ENCODE measurements at regions not wholly inside any gene's neighbourhood (a gene's known extent, or its start where the extent isn't known, plus 50 kb on each side); places are given as distances from the start of the nearest gene placed in this dataset.

- H3K4me3 Mint-ChIP-seq (ENCODE audit: unreplicated experiment): no peak overlapping the region
- H3K4me1 ChIP-seq: no peaks in the 10 kb centered on the region
- TF ChIP-seq, protein P1, sequence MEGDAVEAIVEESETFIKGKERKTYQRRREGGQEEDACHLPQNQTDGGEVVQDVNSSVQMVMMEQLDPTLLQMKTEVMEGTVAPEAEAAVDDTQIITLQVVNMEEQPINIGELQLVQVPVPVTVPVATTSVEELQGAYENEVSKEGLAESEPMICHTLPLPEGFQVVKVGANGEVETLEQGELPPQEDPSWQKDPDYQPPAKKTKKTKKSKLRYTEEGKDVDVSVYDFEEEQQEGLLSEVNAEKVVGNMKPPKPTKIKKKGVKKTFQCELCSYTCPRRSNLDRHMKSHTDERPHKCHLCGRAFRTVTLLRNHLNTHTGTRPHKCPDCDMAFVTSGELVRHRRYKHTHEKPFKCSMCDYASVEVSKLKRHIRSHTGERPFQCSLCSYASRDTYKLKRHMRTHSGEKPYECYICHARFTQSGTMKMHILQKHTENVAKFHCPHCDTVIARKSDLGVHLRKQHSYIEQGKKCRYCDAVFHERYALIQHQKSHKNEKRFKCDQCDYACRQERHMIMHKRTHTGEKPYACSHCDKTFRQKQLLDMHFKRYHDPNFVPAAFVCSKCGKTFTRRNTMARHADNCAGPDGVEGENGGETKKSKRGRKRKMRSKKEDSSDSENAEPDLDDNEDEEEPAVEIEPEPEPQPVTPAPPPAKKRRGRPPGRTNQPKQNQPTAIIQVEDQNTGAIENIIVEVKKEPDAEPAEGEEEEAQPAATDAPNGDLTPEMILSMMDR (IDR thresholded peaks at IDR 0.05; ENCODE audit: insufficient read depth in 1 of 2, low read depth in 1 of 2, low read length in 1 of 2, severe bottlenecking in 1 of 2, unreplicated experiment in 1 of 2): no peak
- H3K27ac Mint-ChIP-seq (ENCODE audit: unreplicated experiment): no peak overlapping the region
- H3K36me3 ChIP-seq (ENCODE audit: control insufficient read depth, insufficient read depth, low read length): no peaks in the 10 kb centered on the region
- ChIA-PET CTCF (no interaction called here), POLR2A (no interaction called here)
- no TSS peak for BruUV-seq (replicated peaks)
- H3K27me3 Mint-ChIP-seq (ENCODE audit: insufficient read depth, unreplicated experiment): no peaks in the 10 kb centered on the region
- DNase-seq: no peak
- H3K9me3 Mint-ChIP-seq (ENCODE audit: unreplicated experiment): peaks cover 10% of the 10 kb centered on the region
- no peaks in the 10 kb centered on the region for H3K9me3 ChIP-seq
- H3K4me3 ChIP-seq (ENCODE audit: low read depth, low read length): no peak overlapping the region
- no peaks in the 10 kb centered on the region for H3K36me3 Mint-ChIP-seq (ENCODE audit: insufficient read depth, unreplicated experiment)
- intact Hi-C loops (cut with micrococcal nuclease; ENCODE audit: unreplicated experiment): no loop called here
- no peaks in the 10 kb centered on the region for H3K4me1 Mint-ChIP-seq (ENCODE audit: low read depth, unreplicated experiment)
- H3K27me3 ChIP-seq (replicated peaks; ENCODE audit: control insufficient read depth, insufficient read depth, low read length): no peaks in the 10 kb centered on the region
These were observed 256.3 kb downstream of the CDH10 start for GRCh38 chr5:24388448-24388847.

DNA sequence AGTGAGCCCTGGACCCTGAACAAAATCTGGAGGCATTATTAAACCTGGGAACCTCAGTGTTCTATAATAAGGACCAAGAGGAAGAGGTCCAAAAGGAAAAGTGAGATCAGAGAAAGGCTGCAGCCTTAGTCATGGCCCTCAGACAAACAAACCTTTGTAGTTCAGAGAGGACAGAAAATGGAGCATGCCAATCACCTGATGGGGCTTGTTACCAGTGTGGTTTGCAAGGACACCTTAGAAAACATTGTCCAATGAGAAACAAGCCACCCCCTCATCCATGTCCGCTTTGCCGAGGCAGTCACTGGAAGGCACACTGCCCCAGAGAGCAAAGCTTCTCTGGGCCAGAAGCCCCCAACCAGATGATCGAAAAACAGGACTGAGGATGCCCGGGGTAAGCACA, 254.8 kb downstream of the CDH10 start:
- intact Hi-C loops (cut with micrococcal nuclease; ENCODE audit: unreplicated experiment): no loop called here
- H3K36me3 ChIP-seq (ENCODE audit: control insufficient read depth, insufficient read depth, low read length): no peaks in the 10 kb centered on the region
- no peaks in the 10 kb centered on the region for H3K4me1 Mint-ChIP-seq (ENCODE audit: low read depth, unreplicated experiment)
- H3K36me3 Mint-ChIP-seq (ENCODE audit: insufficient read depth, unreplicated experiment): no peaks in the 10 kb centered on the region
- no peaks in the 10 kb centered on the region for H3K9me3 ChIP-seq
- ChIA-PET POLR2A (no interaction called here), CTCF (no interaction called here)
- no peaks in the 10 kb centered on the region for H3K4me1 ChIP-seq
- peaks cover 10% of the 10 kb centered on the region for H3K9me3 Mint-ChIP-seq (ENCODE audit: unreplicated experiment)
- H3K27ac Mint-ChIP-seq (ENCODE audit: unreplicated experiment): no peak overlapping the region
- no TSS peak for BruUV-seq (replicated peaks)
- no peak overlapping the region for H3K4me3 Mint-ChIP-seq (ENCODE audit: unreplicated experiment)
- H3K4me3 ChIP-seq (ENCODE audit: low read depth, low read length): no peak overlapping the region
- no peak for DNase-seq
- no peaks in the 10 kb centered on the region for H3K27me3 Mint-ChIP-seq (ENCODE audit: insufficient read depth, unreplicated experiment)
- TF ChIP-seq, protein P1 (IDR thresholded peaks at IDR 0.05; ENCODE audit: insufficient read depth in 1 of 2, low read depth in 1 of 2, low read length in 1 of 2, severe bottlenecking in 1 of 2, unreplicated experiment in 1 of 2): no peak
- H3K27me3 ChIP-seq (replicated peaks; ENCODE audit: control insufficient read depth, insufficient read depth, low read length): no peaks in the 10 kb centered on the region

DNA sequence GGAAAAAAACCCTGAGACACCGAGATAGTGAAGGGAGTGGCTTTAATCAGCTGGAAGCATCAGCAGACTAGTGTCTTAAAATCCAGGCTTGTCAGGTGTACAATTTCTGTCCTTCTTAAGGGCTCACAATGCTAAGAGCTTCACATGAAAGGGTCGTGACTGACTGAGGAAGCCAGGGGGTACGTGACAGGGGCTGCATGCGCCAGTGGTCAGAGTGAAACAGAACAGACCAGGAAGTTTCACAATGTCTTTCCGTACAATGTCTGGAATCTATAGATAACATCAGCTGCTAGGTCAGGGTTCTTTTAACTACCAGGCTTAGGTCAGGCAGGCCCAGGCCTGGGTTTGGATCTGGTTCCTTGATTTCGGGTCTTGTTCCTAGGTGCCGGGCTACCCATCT, 253.0 kb downstream of the CDH10 start:
- H3K9me3 Mint-ChIP-seq (ENCODE audit: unreplicated experiment): peaks cover 13% of the 10 kb centered on the region
- no peak for DNase-seq
- Histone ChIP-seq H3K27me3 (replicated peaks; ENCODE audit: control insufficient read depth, insufficient read depth, low read length) (no peaks in the 10 kb centered on the region), H3K4me1 (no peaks in the 10 kb centered on the region), H3K36me3 (ENCODE audit: control insufficient read depth, insufficient read depth, low read length) (no peaks in the 10 kb centered on the region), H3K9me3 (no peaks in the 10 kb centered on the region), H3K4me3 (ENCODE audit: low read depth, low read length) (no peak overlapping the region)
- TF ChIP-seq, protein P1 (IDR thresholded peaks at IDR 0.05; ENCODE audit: insufficient read depth in 1 of 2, low read depth in 1 of 2, low read length in 1 of 2, severe bottlenecking in 1 of 2, unreplicated experiment in 1 of 2): no peak
- no peaks in the 10 kb centered on the region for H3K4me1 Mint-ChIP-seq (ENCODE audit: low read depth, unreplicated experiment)
- POLR2A ChIA-PET: no interaction called here
- BruUV-seq (replicated peaks): no TSS peak
- H3K36me3 Mint-ChIP-seq (ENCODE audit: insufficient read depth, unreplicated experiment): no peaks in the 10 kb centered on the region
- no peak overlapping the region for H3K27ac Mint-ChIP-seq (ENCODE audit: unreplicated experiment)
- CTCF ChIA-PET: no interaction called here
- intact Hi-C loops (cut with micrococcal nuclease; ENCODE audit: unreplicated experiment): no loop called here
- H3K4me3 Mint-ChIP-seq (ENCODE audit: unreplicated experiment): no peak overlapping the region
- no peaks in the 10 kb centered on the region for H3K27me3 Mint-ChIP-seq (ENCODE audit: insufficient read depth, unreplicated experiment)

Measured in Caco-2 (cell line).